HG03135 (cell line): ENCODE measurements at regions not wholly inside any gene's neighbourhood (a gene's known extent, or its start where the extent isn't known, plus 50 kb on each side); places are given as distances from the start of the nearest gene placed in this dataset.
A peak's percentile ranks its signal among the peaks of the same experiment; 100 is the strongest.

Experiments used
- ATAC-seq: cut with Tn5 transposase; IDR thresholded peaks from one replicate; pipeline ENCODE4 v1.9.1; 2021; ENCODE audit warnings: mild to moderate bottlenecking, moderate library complexity; ENCODE audit not compliant: unreplicated experiment

DNA sequence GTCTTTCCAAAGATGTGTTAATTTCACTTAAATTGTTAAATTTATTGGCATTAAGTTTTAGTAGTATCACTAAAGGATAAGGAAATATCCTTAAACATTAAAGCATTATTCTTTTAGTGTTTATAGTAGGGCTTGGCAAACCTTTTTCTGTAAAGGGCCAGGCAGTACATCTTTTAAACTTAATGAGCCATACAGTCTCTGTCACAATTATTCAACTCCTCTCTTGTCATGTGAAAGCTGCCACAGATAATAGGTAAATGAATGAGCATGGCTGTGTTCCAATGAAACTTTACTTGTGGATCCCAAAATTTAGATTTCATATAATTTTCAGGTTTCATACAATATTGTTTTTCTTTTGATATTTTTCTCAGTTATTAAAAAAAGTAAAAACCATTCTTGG lies 268.2 kb upstream of the C11orf87 start:
- no peak for ATAC-seq

DNA sequence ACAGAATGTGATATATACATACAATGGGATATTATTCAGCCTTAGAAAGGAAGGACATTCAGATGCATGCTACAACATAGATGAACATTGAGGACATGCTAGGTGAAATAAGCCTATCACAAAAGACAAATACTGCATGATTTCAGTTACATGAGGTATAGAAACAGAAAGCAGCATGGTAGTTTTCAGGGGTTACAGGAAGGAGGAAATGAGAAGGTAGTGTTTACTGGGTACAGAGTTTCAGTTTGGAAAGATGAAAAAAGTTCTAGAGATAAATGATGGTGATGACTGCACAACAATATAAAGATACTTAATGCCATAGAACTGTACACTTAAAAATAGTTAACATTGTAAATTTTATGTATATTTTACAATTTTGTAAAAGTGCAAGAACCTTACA lies 266.7 kb upstream of the C11orf87 start:
- peak; percentile 85 for ATAC-seq

DNA sequence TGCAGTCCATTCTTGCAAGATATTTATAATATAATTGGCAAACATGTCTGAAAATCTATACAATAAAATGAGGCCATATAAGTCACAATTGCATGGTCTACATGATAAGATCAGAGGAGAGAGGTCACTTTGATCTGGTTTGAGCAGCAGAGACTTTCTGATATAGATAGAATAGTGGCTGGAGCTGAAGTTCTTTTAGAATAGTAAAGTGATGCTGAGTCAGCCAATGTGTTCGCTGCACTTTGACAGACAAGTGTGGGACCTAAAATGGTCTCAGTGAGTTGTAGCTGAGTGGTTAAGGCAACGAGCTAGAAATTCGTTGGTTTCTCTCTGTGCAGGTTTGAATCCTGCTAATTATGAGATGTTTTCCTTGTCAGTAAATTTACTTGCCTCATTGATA lies 257.0 kb upstream of the C11orf87 start:
- no peak for ATAC-seq

DNA sequence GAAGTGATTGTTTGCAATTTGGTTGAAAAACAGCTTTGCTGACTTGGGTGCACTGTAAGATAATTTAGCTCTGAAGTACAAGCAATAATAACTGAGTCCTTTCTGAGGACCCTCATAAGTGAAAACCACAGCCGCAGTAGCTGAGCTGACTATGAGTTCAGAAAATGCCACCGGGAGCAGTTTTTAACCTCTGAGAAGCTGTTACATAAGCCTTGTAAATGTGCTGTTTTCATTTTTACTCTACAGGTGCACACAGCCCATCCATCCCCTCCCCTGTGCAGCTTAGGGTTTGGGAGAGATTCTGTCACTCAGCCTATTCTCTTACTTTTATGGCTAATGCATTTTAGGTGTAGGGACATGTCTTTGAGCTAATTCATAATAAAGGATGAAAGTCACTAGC lies 255.5 kb upstream of the C11orf87 start:
- no peak for ATAC-seq

DNA sequence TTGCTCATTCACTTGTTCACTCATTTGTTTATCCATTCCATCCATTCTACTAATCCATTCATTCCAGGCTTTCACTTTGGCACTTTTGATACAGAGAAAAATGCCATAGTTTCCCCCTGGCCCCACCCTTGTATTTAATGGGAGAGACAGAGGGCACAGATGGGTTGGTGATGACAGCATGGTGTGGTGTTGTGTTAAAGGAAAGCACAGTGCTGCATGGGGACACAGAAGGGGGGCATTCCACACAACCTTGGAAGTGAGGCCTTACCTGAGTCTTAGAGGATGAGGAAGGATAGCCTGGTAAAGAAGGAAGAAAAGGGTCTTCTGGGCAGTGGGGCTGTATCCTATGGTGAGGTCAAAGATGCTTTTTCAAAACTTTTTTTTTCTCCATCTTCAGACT lies 248.5 kb upstream of the C11orf87 start:
- ATAC-seq, result no peak

DNA sequence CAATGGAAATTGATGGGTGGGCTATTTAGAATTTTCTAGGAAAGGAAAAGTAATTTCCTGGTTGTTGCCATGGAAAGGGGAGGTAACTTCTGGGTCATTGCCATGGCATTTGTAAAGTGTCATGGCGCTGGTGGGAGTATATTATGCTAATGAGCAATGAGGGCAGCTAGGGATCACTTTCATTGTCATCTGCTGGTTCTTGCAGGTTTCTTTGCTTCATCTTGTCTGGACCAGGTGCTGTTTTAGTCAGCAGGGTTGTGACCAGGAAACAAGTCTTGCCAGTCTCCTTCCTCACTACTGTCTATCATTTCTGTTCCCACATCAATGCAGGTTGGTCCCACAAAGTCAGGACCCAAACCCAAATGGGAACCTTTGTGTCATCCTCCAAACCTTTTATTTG lies 237.6 kb upstream of the C11orf87 start:
- ATAC-seq, result no peak

DNA sequence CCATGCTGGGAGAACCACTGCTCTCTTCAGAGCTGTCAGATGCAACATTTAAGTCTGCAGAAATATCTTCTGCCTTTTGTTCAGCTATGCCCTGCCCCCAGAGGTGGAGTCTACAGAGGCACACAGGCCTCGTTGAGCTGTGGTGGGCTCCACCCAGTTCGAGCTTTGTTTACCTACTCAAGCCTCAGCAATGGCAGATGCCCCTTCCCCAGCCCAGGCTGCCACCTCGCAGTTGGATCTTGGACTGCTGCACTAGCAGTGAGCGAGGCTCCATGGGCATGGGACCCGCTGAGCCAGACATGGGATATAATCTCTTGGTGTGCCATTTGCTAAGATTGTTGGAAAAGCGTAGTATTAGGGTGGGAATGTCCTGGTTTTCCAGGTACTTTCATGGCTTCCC lies 229.1 kb upstream of the C11orf87 start:
- ATAC-seq, result no peak

DNA sequence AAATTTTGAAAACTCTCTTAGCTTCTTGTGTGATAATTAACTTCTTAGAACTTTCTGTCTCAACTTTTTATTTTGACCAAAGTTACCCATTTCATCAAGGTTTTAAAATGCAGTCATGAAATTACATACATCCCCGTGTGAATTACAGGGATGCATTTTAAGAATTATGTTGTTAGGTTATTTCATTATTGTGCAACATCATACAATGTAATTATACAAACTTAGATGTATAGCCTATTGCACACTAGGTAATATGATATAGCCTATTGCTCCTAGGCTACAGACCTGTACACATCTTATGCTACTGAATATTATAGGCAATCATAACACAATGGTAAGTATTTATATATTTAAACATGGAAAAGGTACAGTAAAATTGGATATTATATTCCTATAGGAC lies 228.1 kb upstream of the C11orf87 start:
- no peak for ATAC-seq

DNA sequence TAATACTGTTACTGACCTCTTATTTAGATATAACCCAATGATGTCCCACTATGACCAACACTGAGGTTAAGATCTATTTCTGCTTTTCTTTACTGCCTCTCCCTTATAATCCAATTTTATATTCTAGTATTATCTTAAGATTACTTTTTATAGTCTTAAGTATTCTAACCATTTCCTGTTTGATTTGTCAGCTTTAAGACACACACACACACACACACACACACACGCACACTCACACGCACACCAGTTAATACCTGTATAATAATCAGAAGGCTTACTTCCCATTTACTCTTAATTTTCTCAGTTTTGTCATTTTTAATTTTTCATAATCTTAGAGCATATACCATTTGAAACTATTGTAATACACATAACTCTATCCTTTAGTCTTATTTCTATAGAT lies 226.0 kb upstream of the C11orf87 start:
- ATAC-seq, result no peak

DNA sequence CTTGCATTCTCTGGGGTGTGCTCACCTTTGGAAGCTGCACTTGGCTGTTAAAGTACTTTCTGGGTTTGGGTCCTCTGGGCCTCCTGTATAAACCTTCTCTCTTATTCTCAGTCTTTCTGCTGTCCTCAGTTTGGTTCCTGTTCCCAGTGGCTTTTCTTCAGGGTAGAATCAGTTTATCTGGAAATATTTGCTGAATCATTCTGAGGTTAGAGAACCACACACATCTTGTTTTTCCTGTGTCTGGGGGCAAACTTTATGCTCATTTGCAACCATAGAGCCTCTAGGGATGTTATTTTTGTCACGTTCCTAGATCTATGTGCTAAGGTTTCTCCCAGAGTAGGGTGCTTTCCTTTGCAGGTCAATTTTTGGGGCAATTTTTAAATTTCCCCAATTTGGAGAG lies 224.3 kb upstream of the C11orf87 start:
- ATAC-seq, result no peak

DNA sequence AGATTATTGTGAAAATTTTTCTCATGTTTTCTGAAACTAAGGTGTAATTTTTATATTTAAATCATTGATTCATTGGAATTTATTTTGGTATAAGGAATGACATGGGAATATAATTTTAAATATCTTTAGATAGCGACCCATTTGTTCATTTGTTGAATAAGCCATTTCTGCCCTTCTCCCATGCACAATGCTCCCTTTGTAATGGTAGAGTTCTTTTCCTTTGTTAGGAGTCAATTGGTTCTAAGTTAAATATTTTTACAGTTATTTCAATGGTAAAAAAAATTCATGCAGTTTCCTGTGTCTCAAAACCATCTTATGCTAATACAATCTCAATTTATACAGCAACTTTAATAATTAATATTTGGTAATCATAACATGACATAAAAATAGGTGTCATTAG lies 218.8 kb upstream of the C11orf87 start:
- no peak for ATAC-seq

DNA sequence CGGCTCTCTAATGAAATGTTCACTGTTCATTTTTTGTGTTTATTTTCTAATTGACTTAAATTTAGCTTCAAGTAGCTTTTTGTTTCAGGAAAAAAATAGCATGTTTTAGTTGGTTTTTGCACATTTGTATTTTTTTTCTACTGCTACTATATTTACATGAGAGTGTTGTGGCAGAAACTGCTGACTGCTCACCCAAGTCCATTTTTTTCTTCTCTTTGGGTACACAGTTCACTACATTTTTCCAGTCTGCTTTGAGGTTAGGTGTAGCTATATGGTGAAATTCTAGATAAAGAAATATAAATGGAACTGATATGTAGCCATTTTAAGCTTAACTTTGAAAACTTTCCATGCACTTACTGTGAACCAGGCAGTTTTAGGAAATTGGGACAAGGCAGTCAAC lies 216.7 kb upstream of the C11orf87 start:
- no peak for ATAC-seq

DNA sequence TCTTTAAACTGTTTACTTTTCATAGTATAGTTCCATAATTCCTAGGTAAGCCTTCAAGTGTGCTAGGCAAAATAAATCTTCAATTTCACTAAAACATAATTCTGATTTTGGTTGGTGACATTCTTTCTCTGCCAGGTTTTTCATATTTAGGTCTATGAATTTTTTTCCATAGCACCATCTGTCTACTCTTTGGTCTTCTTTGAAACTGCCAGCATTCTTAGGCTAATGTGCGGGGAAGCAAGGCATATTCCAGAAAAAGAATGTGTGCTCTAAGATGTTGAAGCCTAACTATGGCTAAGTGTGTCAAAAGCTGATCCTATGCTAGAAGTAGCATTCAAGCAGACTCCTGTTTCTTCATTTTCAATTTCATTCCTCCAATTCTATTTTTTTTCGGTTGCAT lies 213.9 kb upstream of the C11orf87 start:
- ATAC-seq, result no peak

DNA sequence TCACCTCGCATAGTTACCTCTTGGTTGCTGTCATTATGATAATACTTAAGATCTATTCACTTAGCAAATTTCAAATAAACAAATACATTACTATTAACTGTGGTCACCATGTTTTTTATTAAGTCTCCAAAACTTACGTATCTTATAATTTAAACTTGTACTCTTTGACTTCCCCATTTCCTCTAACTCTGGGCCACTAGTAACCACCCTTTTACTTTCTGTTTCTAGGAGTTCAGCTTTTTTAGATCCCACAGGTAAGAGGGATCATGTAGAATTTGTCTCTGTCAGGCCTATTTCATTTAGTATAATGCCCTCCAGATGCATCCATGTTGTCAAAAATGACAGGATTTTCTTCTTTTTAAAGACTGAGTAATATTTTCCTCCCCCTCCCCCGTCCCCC lies 212.4 kb upstream of the C11orf87 start:
- no peak for ATAC-seq

DNA sequence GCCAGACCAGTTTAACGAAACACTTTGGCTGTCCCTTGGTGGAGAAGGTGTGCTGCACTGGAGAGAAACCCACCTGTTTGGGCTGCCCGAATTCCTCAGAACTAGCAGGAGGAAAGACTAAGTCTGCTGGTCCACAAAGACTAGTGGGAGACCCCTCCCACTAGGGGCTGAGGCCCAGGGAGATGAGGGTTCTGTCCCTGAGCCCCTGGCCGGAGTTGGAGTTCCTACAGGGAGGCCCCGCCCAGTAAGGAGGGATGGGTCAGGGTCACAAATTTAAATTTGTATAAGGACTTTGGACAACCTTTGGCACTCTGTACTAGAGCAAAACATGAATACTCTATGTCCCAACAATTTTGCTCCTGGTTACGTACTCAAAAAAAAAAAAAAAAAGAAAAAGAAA lies 200.8 kb upstream of the C11orf87 start:
- no peak for ATAC-seq

DNA sequence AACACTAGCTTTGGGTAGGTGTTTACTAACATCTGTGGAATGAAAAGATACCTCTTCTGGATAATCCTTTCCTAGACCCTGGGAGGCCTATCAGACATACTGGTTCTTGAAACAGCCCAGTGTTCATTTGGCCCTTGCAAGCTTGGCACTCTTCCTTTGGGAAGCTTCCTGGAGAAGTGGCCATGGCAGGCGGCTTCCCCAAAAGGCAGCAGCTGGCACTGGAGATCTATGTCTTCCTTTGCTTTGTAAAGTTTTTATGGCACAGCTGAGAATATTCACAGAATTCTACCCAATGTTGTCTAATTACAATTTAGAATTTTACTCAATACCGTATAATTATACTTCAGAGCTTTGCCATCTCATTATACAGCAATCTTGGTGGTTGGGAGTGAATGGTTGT lies 199.2 kb upstream of the C11orf87 start:
- ATAC-seq, result no peak

DNA sequence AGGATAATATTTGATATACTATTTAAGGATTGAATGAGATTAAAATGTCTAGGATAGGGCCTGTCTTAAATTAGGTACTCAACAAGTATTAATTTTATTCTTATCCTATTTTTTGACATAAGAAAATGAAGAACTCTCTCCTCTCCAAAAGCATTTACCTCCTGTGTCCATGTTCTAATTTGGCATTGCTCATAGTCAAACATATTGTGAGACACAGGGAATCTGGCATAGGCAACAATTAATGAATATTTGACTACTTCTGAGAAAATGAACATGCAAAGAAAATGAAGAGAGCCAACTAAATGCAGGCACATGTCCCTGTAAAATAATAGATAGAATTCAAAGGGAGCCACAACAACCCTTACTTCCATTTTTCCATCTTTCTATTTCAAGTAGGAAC lies 198.5 kb upstream of the C11orf87 start:
- ATAC-seq, result no peak

DNA sequence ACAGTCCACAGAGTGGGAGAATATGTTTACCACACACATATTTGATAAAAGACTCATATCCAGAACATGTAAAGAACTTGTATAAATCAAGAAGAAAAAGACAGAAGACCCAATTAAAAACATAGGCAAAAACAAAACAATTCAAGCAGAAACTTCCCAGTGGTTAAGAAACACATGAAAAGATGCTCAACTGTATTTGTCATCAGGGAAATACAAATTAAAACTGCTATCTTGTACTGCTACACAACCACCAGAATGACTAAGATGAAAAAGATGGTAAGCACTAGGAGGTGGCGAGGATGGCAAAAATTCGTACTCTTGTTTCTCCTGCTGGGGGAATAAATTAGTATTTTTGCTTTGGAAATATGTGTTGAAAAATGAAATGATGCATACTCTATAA lies 192.3 kb upstream of the C11orf87 start:
- ATAC-seq, result no peak

DNA sequence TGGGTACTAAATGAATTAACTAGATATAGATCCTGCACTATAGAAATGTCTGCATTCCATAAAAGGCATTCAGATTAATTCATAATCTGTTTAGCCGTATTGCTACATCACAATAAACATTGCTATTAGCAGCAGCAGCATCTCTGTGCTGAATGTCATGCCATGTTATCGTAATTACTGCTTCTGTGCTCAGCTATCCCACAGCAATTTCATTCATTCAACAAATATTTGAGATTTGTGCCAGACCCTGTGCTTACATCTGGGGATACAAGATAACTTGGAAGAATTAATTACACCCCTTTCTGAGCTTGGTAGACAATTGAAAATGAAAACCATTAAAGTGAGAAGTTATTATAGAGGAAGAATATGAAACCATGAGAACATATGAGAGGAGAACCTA lies 185.8 kb upstream of the C11orf87 start:
- no peak for ATAC-seq

DNA sequence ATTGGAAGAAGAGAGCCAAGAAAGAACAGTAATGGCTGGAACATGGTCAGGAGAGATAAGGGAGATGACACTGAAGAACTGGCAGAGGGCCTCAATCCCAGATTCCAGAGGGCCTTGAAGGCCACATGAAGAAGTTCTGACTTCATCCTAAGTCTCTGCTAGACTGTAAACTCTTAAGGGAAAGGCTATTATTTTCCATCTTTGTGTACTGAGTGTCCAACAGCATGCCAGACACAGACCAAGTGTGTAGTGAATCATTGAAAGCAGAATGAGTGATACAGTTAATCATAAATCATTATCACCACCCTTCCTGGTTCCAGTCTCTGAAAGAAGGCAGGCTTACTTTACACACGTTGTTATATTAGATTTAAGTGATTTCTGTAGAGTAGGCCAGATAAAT lies 185.3 kb upstream of the C11orf87 start:
- no peak for ATAC-seq

DNA sequence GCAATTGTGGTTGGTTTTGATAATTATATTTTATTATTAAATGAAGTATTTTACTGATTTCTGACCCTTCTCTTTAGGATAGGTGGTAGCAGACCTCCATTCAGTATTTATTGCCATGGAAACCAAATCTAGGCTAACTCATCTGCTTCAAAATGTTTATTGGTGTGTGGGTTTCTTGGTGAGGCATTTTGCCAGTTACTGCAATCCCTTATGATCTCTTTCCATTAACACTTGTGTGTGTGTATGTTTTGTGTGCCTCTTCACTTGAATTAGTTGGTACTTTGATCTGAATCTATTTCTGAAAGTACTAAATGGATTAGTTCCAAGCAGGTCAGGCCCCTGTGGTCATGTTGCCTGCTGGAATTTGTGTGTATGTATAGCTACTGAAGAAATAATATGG lies 184.4 kb upstream of the C11orf87 start:
- no peak for ATAC-seq

DNA sequence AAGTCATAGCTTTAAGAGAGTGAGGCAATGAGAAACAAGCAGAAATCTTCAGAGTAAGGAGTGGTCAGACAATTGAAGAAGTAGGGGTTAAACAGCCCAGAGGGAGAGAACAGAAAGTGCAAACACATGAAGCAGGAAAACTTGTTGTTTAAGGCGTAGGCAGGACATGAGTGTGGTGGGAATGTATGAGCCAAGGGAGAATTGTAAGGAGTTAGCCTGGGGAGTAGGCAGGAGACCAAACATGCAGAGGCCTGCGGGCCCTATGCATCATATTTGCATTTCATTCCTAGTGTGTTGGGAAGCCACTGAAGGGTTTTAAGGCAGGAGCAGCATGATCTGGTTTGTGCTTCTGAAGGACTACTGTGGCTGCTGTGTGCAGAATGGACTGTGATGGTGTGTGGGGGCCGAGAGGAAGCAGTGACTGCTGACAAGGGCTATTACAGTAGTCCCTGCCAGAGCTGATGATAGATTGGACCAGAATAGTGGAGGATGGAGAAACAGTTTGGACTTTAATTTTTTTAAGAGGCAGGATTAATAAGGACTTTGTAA lies 179.9 kb upstream of the C11orf87 start:
- ATAC-seq, result no peak

DNA sequence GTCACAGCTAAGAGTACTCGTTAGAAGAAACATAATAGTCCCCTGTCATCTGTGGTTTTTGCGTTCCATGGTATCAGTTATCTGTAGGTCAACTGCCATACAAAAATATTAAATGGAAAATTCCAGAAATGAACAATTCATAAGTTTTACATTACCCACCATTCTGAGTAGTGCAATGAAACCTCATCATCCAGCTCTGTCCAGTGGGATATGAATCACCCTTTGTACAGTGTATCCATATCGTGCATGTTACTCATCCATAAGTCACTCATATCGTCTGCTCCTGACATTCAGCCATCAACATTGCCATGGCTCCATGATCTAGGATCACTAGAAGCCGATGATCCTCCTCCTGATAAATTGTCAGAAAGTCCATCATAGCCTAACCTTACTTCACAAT lies 174.9 kb upstream of the C11orf87 start:
- no peak for ATAC-seq

DNA sequence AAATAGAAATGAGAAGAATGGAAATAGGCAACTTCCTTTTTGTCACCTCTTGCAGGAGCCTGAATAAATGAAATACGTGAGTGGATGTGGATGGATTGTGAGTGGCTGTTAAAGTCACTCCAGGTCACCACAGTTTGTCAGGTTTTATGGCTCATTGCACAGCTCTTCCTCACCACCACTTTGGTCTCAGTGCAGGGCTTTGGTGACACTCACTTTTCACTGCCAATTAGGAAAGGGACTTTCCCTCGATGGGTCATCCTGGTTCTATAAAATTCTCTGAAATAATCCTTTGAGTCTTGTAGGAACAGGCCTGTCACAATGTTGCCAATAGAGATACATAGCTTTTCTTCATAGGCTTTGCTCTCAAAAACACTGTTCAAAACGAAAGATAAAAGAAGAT lies 172.4 kb upstream of the C11orf87 start:
- no peak for ATAC-seq
